ENCODE measurements at regions not wholly inside any gene's neighbourhood (a gene's known extent, or its start where the extent isn't known, plus 50 kb on each side); places are given as distances from the start of the nearest gene placed in this dataset.

- Histone ChIP-seq H3K36me3 (no peaks in the 10 kb centered on the region), H3K4me3 (ENCODE audit: low read depth, low read length) (no peak overlapping the region), H3K27me3 (ENCODE audit: insufficient read depth, low read depth, severe bottlenecking) (no peaks in the 10 kb centered on the region), H3K9me3 (ENCODE audit: severe bottlenecking) (no peaks in the 10 kb centered on the region), H3K27ac (no peak overlapping the region)
- DNase-seq: no peak
- TF ChIP-seq, protein P1, sequence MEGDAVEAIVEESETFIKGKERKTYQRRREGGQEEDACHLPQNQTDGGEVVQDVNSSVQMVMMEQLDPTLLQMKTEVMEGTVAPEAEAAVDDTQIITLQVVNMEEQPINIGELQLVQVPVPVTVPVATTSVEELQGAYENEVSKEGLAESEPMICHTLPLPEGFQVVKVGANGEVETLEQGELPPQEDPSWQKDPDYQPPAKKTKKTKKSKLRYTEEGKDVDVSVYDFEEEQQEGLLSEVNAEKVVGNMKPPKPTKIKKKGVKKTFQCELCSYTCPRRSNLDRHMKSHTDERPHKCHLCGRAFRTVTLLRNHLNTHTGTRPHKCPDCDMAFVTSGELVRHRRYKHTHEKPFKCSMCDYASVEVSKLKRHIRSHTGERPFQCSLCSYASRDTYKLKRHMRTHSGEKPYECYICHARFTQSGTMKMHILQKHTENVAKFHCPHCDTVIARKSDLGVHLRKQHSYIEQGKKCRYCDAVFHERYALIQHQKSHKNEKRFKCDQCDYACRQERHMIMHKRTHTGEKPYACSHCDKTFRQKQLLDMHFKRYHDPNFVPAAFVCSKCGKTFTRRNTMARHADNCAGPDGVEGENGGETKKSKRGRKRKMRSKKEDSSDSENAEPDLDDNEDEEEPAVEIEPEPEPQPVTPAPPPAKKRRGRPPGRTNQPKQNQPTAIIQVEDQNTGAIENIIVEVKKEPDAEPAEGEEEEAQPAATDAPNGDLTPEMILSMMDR (IDR thresholded peaks at IDR 0.05; ENCODE audit: low read depth, low read length): no peak
Measured at GRCh38 chr13:108115738-108116137, 99.6 kb downstream of the LIG4 start.

DNA sequence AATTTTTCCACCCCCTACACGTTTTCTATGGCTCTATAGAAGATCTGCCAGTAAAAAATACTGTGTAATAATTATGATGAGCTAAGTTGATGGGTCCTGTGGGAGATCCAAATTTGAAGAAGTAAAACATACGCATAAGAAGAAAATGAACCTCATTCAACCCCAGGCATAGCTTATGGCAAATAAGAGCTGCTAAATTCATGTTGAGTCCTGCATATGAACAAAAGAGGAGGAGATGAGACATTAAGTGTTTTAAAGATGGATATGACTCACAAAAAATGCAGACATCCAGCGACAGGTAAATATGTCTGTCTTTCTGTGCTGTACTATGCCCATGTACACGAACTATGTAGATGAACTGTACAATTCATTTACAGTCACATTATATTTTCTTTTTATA, 101.9 kb downstream of the LIG4 start:
- DNase-seq: no peak
- TF ChIP-seq, protein P1 (IDR thresholded peaks at IDR 0.05; ENCODE audit: low read depth, low read length): no peak

GRCh38 chr13:108104736-108105135, 110.6 kb downstream of the LIG4 start:
- no peak for DNase-seq
- Histone ChIP-seq H3K27ac (no peak overlapping the region), H3K27me3 (ENCODE audit: insufficient read depth, low read depth, severe bottlenecking) (peaks cover 32% of the 10 kb centered on the region), H3K4me3 (ENCODE audit: low read depth, low read length) (no peak overlapping the region), H3K36me3 (no peaks in the 10 kb centered on the region), H3K9me3 (ENCODE audit: severe bottlenecking) (no peaks in the 10 kb centered on the region)
- TF ChIP-seq, protein P1 (IDR thresholded peaks at IDR 0.05; ENCODE audit: low read depth, low read length): no peak

More for the DNA sequence above, 101.9 kb downstream of the LIG4 start:
- Histone ChIP-seq H3K27me3 (ENCODE audit: insufficient read depth, low read depth, severe bottlenecking) (no peaks in the 10 kb centered on the region), H3K27ac (no peak overlapping the region), H3K9me3 (ENCODE audit: severe bottlenecking) (no peaks in the 10 kb centered on the region), H3K4me3 (ENCODE audit: low read depth, low read length) (no peak overlapping the region), H3K36me3 (no peaks in the 10 kb centered on the region)

- no peak overlapping the region for H3K4me3 ChIP-seq (ENCODE audit: low read depth, low read length)
- no peak for DNase-seq
- peaks cover 37% of the 10 kb centered on the region for H3K27me3 ChIP-seq (ENCODE audit: insufficient read depth, low read depth, severe bottlenecking)
- TF ChIP-seq, protein P1 (IDR thresholded peaks at IDR 0.05; ENCODE audit: low read depth, low read length): no peak
- no peak overlapping the region for H3K27ac ChIP-seq
- no peaks in the 10 kb centered on the region for H3K36me3 ChIP-seq
- no peaks in the 10 kb centered on the region for H3K9me3 ChIP-seq (ENCODE audit: severe bottlenecking)
Measured at GRCh38 chr13:108102771-108103170, 112.6 kb downstream of the LIG4 start.

GRCh38 chr13:108096301-108096915, 118.9 kb downstream of the LIG4 start:
- no peak for DNase-seq
- no peak overlapping the region for H3K27ac ChIP-seq
- no peak overlapping the region for H3K4me3 ChIP-seq (ENCODE audit: low read depth, low read length)
- H3K27me3 ChIP-seq (ENCODE audit: insufficient read depth, low read depth, severe bottlenecking): peaks cover 34% of the 10 kb centered on the region
- TF ChIP-seq, protein P1 (IDR thresholded peaks at IDR 0.05; ENCODE audit: low read depth, low read length): no peak
- no peaks in the 10 kb centered on the region for H3K36me3 ChIP-seq
- H3K9me3 ChIP-seq (ENCODE audit: severe bottlenecking): no peaks in the 10 kb centered on the region

DNA sequence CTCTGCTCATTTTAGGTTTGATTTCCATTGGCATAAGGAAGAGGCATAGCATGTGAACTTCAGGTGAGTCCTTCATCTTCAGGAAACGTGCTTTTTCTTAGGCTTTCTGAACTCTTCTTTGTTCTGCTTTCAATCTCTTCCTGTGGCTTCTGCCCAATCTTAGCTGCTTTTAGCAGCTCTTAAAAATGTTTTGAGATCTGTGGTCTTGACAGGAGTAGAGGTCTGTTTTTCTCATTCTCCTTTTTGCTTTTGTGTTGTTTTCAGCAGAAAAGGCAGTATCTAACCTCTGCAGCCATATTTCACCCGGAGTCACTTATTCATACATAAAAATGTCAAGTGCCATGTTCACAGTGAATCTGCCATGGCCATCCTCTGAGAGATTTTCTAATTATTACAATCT, 120.3 kb downstream of the LIG4 start:
- TF ChIP-seq, protein P1 (IDR thresholded peaks at IDR 0.05; ENCODE audit: low read depth, low read length): no peak
- no peak overlapping the region for H3K27ac ChIP-seq
- no peaks in the 10 kb centered on the region for H3K9me3 ChIP-seq (ENCODE audit: severe bottlenecking)
- H3K4me3 ChIP-seq (ENCODE audit: low read depth, low read length): no peak overlapping the region
- no peaks in the 10 kb centered on the region for H3K36me3 ChIP-seq
- H3K27me3 ChIP-seq (ENCODE audit: insufficient read depth, low read depth, severe bottlenecking): peaks cover 30% of the 10 kb centered on the region
- no peak for DNase-seq

All from WERI-Rb-1 (cell line).